ENCODE measurements at regions not wholly inside any gene's neighbourhood (a gene's known extent, or its start where the extent isn't known, plus 50 kb on each side); places are given as distances from the start of the nearest gene placed in this dataset.
A peak's percentile ranks its signal among the peaks of the same experiment; 100 is the strongest.

- TF ChIP-seq SP4 (IDR thresholded peaks at IDR 0.05; ENCODE audit: low read length) (no peak), ASH2L (IDR thresholded peaks at IDR 0.05; ENCODE audit: low read length) (no peak), KDM1A (IDR thresholded peaks at IDR 0.05; ENCODE audit: borderline replicate concordance, low read length) (no peak), SAP30 (IDR thresholded peaks at IDR 0.05; ENCODE audit: insufficient read depth, insufficient replicate concordance, low read length) (no peak), USF2 (IDR thresholded peaks at IDR 0.05; ENCODE audit: low read length) (no peak), SIRT6 (IDR thresholded peaks at IDR 0.05; ENCODE audit: low read length) (no peak), JUN (IDR thresholded peaks at IDR 0.05; ENCODE audit: low read depth, low read length) (no peak), NANOG (IDR thresholded peaks at IDR 0.05; ENCODE audit: insufficient read depth, low read depth, low read length, poor library complexity, severe bottlenecking) (no peak), GTF2F1 (IDR thresholded peaks at IDR 0.05; ENCODE audit: borderline replicate concordance, low read depth, low read length) (no peak), YY1 (IDR thresholded peaks at IDR 0.05; ENCODE audit: low read depth, low read length) (no peak), RFX5 (IDR thresholded peaks at IDR 0.05; ENCODE audit: borderline replicate concordance, low read depth, low read length) (no peak), HDAC6 (IDR thresholded peaks at IDR 0.05; ENCODE audit: low read depth, low read length) (no peak)
- TF ChIP-seq, protein P1, sequence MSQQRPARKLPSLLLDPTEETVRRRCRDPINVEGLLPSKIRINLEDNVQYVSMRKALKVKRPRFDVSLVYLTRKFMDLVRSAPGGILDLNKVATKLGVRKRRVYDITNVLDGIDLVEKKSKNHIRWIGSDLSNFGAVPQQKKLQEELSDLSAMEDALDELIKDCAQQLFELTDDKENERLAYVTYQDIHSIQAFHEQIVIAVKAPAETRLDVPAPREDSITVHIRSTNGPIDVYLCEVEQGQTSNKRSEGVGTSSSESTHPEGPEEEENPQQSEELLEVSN (IDR thresholded peaks at IDR 0.05), result no peak
- H2BK15ac ChIP-seq (ENCODE audit: low read length), result peak overlapping the region; percentile 65; the same call in 1 of the 2 replicates
- ChIA-PET CTCF (ENCODE audit: partially characterized antibody) (interaction anchor here (0.9 kb wide), 1 partner anchor 15 kb away, joined by 3 read pairs; no protein-coding TSS in a partner anchor), POLR2A (ENCODE audit: partially characterized antibody) (no interaction called here)
- DNase-seq (ENCODE audit: low read depth in 1 of 2, low spot score in 2 of 2) (no peak), FAIRE-seq (no peak)
- no peak overlapping the region for H2AFZ ChIP-seq (ENCODE audit: low read length)
- no peak overlapping the region; the same call in 1 of the 2 replicates for H2AK5ac ChIP-seq (ENCODE audit: low read depth, low read length)
- H3K9me3 ChIP-seq (ENCODE audit: insufficient read depth in 2 of 2, low read depth in 1 of 2, low read length in 1 of 2), result peaks cover 3 to 9% of the 10 kb centered on the region in 2 experiments; a peak in 2 of 4 replicates
- H3K56ac ChIP-seq (replicated peaks; ENCODE audit: insufficient read length, low read depth, low read length), result no peak overlapping the region
- peaks cover 0 to 10% (median 0%) of the 10 kb centered on the region in 4 experiments; a peak in 2 of 7 replicates for H3K4me1 ChIP-seq (replicated peaks in 1 of 4; ENCODE audit: control insufficient read depth in 3 of 4, insufficient read depth in 4 of 4, low read length in 3 of 4)
- H3K36me3 ChIP-seq (ENCODE audit: control insufficient read depth in 2 of 4, insufficient read depth in 4 of 4, low read length in 3 of 4), result no peaks in the 10 kb centered on the region; a peak in 1 of 8 replicates
- H4K8ac ChIP-seq (ENCODE audit: extremely low read depth, insufficient read depth, low read length), result no peak overlapping the region
- H3K9ac ChIP-seq (replicated peaks in 1 of 4; ENCODE audit: extremely low read depth in 1 of 4, low read depth in 3 of 4, low read length in 3 of 4), result no peak overlapping the region
- H3K79me2 ChIP-seq (ENCODE audit: control insufficient read depth in 1 of 2, insufficient read depth in 2 of 2, low read length in 2 of 2), result peaks cover 0 to 5% of the 10 kb centered on the region in 2 experiments; a peak in 1 of 4 replicates
- 86% methylated on average over 9 of the region's 9 CpGs; no CpG with 5 or more reads in 1 of the 2 experiments for WGBS, 2 experiments (ENCODE audit: extremely low coverage in 1 of 2, insufficient coverage in 1 of 2, insufficient read length in 1 of 2, insufficient replicate concordance in 2 of 2, low coverage in 1 of 2, low lambda C conversion rate in 2 of 2, missing lambda C conversion rate in 1 of 2)
- H3K14ac ChIP-seq (ENCODE audit: insufficient read length), result no peak overlapping the region
- 0 out of 2 replicates have a peak overlapping the region, but pooled peaks have one; percentile 24 for H2BK20ac ChIP-seq (ENCODE audit: low read length)
- H3K4ac ChIP-seq (replicated peaks; ENCODE audit: insufficient read length, low read depth, low read length), result no peak overlapping the region
- no peak overlapping the region for H3K4me2 ChIP-seq (ENCODE audit: insufficient read depth in 1 of 2, low read depth in 2 of 2, low read length in 2 of 2)
- H3K79me1 ChIP-seq (ENCODE audit: low read depth, low read length), result peaks cover 10% of the 10 kb centered on the region
- peak overlapping the region; percentile 90; the same call in 1 of the 2 replicates for H2BK12ac ChIP-seq (ENCODE audit: low read depth, low read length)
- peak overlapping the region; percentile 57 for H4K91ac ChIP-seq (replicated peaks; ENCODE audit: insufficient read length, low read length)
- no peak overlapping the region for H4K5ac ChIP-seq (ENCODE audit: insufficient read length, low read depth, low read length)
- H4K20me1 ChIP-seq (replicated peaks in 1 of 2; ENCODE audit: control insufficient read depth in 1 of 2, insufficient read depth in 2 of 2, low read length in 2 of 2), result peaks cover 0 to 12% of the 10 kb centered on the region in 2 experiments
- no peak overlapping the region for H3K23ac ChIP-seq (ENCODE audit: insufficient read length)
- H3K27me3 ChIP-seq (replicated peaks in 1 of 4; ENCODE audit: control insufficient read depth in 3 of 4, extremely low read depth in 1 of 4, insufficient read depth in 3 of 4, low read length in 3 of 4), result no peaks in the 10 kb centered on the region
- no peak overlapping the region; the same call in 1 of the 2 replicates for H2BK5ac ChIP-seq (ENCODE audit: low read depth, low read length)
- H3K23me2 ChIP-seq (ENCODE audit: low read depth, low read length), result peaks cover 21% of the 10 kb centered on the region
- no peak overlapping the region for H3K18ac ChIP-seq (ENCODE audit: extremely low read depth, low read length)
- no peak overlapping the region for H3K4me3 ChIP-seq (ENCODE audit: extremely low read depth in 1 of 4, insufficient read depth in 2 of 4, low read depth in 3 of 4, low read length in 4 of 4)
- no peak overlapping the region for H2BK120ac ChIP-seq (replicated peaks; ENCODE audit: low read depth, low read length)
- H3K27ac ChIP-seq (ENCODE audit: low read depth, low read length), result no peak overlapping the region
Observed at GRCh38 chr5:3326841-3327232, 268.8 kb upstream of the IRX1 start.
